Astrocyte (in vitro differentiated cells and primary cell): ENCODE measurements at regions not wholly inside any gene's neighbourhood (a gene's known extent, or its start where the extent isn't known, plus 50 kb on each side); places are given as distances from the start of the nearest gene placed in this dataset.

ENCODE experiments used
- EZH2 ChIP-seq: IDR thresholded peaks from 2 replicates; pipeline ENCODE4 v1.6.1; 2012; ENCODE audit warnings: mild to moderate bottlenecking, low read length, inconsistent platforms; ENCODE audit not compliant: insufficient read depth
- TF ChIP-seq, protein P1 (sequence below): IDR thresholded peaks from 2 replicates; pipeline ENCODE4 v1.5.1; 2011; ENCODE audit warnings: low read depth, mild to moderate bottlenecking, inconsistent platforms, low read length, moderate library complexity; ENCODE audit not compliant: insufficient read depth

DNA sequence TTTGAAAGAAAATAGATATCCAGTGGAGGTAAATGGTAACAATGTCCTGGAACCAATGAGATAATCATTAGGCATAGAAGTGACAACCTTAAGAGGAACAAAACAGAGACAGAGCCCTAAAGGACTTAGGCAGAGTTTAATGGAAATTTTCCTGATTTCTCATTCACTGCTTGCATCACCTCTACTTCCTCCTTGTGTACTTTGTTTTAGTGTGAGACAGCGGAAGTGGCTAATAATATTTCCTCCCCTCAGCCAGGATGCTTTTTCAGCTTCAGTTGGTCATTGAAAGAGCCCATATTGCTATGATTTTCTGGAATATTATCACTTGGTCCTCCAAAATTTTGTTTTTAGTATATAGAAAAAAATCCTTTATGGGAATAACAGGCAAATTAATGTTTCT, 153.4 kb upstream of the MPDZ start:
- TF ChIP-seq, protein P1, sequence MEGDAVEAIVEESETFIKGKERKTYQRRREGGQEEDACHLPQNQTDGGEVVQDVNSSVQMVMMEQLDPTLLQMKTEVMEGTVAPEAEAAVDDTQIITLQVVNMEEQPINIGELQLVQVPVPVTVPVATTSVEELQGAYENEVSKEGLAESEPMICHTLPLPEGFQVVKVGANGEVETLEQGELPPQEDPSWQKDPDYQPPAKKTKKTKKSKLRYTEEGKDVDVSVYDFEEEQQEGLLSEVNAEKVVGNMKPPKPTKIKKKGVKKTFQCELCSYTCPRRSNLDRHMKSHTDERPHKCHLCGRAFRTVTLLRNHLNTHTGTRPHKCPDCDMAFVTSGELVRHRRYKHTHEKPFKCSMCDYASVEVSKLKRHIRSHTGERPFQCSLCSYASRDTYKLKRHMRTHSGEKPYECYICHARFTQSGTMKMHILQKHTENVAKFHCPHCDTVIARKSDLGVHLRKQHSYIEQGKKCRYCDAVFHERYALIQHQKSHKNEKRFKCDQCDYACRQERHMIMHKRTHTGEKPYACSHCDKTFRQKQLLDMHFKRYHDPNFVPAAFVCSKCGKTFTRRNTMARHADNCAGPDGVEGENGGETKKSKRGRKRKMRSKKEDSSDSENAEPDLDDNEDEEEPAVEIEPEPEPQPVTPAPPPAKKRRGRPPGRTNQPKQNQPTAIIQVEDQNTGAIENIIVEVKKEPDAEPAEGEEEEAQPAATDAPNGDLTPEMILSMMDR, result no peak
- TF ChIP-seq EZH2, result no peak
